Astrocyte of the spinal cord (primary cell): ENCODE measurements at regions not wholly inside any gene's neighbourhood (a gene's known extent, or its start where the extent isn't known, plus 50 kb on each side); places are given as distances from the start of the nearest gene placed in this dataset.

Experiments
- DNase-seq: peaks from one replicate; pipeline ENCODE4 v3.0.0; 2011; ENCODE audit warnings: low read depth, low spot score
- H3K4me3 ChIP-seq: 2 replicates; pipeline ENCODE4 v1.5.1; 2011; ENCODE audit warnings: low read depth, mild to moderate bottlenecking, low read length, moderate library complexity
- in situ Hi-C: cut with HindIII; loops from 2 replicates; pipeline ENCODE4 v1.10.0; 2017; ENCODE audit warnings: low sequenced_read_pairs
- TF ChIP-seq, protein P1 (sequence below): IDR thresholded peaks from 2 replicates; pipeline ENCODE4 v1.5.1; 2012; ENCODE audit warnings: low read depth, mild to moderate bottlenecking, low read length, inconsistent platforms

DNA sequence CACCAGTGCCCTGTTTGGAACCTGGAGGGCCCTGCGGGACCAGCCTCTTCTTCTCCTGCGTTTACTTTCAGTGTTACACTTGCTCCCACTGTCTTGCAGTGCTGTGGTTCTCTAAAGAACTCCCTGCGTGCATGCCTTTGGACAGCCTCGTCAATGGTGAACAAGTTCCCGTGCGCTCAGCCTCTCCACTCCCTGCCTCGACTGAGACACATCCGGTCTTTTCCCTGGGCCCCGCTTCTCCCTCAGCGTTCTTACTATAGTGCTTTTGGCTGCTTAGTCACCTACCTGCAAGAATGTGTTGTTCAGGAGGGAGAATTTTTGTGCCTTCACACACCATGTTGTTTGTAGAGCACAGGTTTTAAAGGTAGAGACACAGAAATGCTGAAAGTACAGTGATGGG lies 520.7 kb upstream of the MKI67 start:
- DNase-seq, result no peak
- in situ Hi-C loops, result no loop called here

DNA sequence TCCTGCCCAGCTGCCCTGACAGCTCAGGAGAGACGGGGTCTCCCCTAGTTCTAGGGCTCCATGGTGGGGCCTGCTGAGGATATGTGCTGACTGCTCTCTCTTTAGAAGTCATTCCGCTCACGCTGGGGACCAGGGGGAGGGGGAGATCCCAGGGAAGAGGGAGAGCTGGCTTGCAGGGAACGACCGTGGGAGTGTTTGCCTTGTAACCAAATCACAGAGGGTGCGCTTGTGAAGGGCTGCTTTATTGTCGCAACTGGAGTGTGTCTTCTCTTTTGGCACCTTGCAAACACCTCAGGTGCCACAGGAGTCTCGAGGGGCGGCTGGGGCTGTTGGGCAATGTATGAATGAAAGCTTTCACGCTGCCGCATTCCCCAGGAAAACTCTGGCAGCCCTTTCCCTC lies 531.3 kb upstream of the MKI67 start:
- TF ChIP-seq, protein P1, sequence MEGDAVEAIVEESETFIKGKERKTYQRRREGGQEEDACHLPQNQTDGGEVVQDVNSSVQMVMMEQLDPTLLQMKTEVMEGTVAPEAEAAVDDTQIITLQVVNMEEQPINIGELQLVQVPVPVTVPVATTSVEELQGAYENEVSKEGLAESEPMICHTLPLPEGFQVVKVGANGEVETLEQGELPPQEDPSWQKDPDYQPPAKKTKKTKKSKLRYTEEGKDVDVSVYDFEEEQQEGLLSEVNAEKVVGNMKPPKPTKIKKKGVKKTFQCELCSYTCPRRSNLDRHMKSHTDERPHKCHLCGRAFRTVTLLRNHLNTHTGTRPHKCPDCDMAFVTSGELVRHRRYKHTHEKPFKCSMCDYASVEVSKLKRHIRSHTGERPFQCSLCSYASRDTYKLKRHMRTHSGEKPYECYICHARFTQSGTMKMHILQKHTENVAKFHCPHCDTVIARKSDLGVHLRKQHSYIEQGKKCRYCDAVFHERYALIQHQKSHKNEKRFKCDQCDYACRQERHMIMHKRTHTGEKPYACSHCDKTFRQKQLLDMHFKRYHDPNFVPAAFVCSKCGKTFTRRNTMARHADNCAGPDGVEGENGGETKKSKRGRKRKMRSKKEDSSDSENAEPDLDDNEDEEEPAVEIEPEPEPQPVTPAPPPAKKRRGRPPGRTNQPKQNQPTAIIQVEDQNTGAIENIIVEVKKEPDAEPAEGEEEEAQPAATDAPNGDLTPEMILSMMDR, result no peak
- no peak for DNase-seq
- no peak overlapping the region for H3K4me3 ChIP-seq
- in situ Hi-C loops, result no loop called here

More for the DNA sequence above, 520.7 kb upstream of the MKI67 start:
- TF ChIP-seq, protein P1, result no peak
- H3K4me3 ChIP-seq, result no peak overlapping the region

DNA sequence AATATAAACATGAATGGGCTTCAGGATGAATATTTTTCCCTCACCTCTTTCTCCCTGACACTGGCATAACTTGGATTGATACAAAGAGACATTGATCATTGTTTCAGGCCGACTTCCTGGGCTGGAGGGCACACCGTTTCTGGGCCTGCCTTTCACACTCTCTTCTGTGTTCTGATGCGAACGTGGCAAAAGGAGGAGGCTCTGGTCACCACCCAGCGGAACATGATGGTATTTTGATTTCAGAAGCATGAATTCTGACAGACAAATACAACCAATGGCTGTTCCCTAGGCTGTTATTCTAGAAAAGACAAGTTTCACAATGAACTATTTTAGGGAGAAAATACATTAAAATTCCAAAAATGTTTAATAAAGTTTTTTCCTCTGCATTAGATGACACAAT lies 534.5 kb upstream of the MKI67 start:
- no peak for DNase-seq
- in situ Hi-C loops, result no loop called here
- no peak overlapping the region for H3K4me3 ChIP-seq
- TF ChIP-seq, protein P1, result no peak

DNA sequence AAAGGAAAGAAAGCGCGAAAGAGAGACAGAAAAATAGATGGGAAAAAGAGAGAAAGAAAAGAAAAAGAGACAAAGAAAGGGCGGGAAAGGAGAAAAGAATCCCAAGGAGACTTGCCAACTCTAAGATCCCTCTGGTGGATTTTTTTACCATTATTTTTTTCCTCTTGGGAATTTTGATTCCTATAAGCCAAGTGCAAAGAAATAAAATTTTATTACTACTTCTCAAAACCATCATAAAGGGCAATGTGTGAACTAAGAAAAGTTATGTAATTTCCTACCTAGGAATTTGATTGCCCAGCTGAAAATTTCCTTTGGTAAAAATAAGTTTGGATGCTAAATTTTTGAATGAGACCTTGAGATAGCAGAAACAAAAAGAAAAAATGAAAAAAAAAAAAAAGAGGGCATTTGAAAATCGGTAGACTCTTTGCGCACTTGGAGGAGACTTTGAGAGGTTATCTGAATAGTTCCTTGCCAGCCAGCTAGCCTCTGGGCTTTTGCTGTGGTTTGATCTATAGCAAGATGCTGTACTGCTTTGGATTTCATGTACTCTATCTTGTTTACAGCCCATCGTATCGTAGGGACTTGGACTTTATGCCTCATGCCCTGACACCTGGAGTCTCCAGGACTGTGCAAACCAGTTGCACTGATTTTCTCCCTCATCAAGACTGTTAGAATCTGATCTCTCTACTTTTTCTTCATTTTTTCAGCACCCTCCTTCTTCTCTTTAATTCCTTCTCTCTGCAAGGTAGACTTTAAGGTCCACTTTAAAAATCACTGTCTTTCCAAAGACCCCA lies 535.4 kb upstream of the MKI67 start:
- TF ChIP-seq, protein P1, result no peak
- DNase-seq, result no peak
- in situ Hi-C loops, result no loop called here
- no peak overlapping the region for H3K4me3 ChIP-seq

DNA sequence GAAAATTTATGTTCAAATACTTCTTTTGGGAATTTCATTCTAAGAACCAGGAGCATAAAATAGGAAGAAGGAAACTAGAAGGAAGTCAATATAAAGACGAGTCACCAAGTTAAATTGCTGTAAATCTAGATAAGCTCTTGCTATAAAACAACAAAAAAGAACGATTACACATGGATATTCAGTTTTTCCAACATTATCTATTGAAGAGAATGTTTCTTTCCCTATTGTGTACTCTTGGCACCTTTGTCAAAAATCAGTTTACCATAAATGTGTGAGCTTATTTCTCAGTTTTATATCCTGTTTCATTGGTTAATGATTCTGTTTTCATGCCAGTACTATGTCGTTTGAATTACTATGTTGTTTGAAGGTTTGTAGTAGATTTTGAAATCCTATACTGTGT lies 536.3 kb upstream of the MKI67 start:
- in situ Hi-C loops, result no loop called here
- TF ChIP-seq, protein P1, result no peak
- no peak overlapping the region for H3K4me3 ChIP-seq
- DNase-seq, result no peak

DNA sequence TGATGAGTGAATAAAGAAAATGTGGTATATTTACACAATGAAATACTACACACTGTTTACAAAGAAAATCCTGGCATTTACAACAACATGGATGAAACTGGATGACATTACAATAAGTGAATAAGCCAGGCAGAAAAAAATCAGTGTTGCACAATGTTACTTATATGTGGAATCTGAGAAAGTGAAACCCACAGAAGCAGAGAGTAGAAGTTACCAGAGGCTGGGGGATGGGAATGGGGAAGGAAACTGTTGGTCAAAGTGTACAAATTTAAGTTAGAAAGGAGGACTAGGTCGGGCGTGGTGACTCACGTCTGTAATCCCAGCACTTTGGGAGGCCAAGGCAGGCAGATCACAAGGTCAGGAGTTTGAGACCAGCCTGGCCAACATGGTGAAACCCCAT lies 538.5 kb upstream of the MKI67 start:
- no peak for DNase-seq
- TF ChIP-seq, protein P1, result no peak
- in situ Hi-C loops, result no loop called here
- no peak overlapping the region for H3K4me3 ChIP-seq

DNA sequence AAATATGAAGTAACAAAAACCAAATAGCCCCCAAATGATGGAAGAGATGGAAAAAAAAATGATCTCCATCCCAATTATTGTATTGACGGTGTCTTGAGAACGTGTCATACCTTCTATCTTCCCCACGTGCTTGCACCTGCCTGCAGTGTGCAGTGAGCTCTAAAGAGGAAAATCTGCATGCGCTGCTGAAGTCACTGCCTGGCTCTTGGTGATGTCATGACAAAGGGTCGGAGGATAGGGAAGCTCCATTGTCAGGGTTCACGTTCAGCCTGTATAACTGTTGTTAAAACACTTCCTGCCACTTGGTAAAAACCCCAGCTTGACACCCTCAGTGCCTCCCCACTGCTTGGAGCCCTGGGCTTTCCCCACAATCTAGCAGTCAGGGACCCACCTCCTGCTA lies 549.2 kb upstream of the MKI67 start:
- H3K4me3 ChIP-seq, result no peak overlapping the region
- in situ Hi-C loops, result no loop called here
- TF ChIP-seq, protein P1, result no peak
- DNase-seq, result no peak
